GM12875 (cell line): ENCODE measurements at regions not wholly inside any gene's neighbourhood (a gene's known extent, or its start where the extent isn't known, plus 50 kb on each side); places are given as distances from the start of the nearest gene placed in this dataset.

Source experiments
- H3K4me3 ChIP-seq: one replicate; pipeline ENCODE4 v1.5.1; 2011; ENCODE audit warnings: low read depth, low read length, control low read depth
- CTCF ChIP-seq: IDR thresholded peaks from 2 replicates; pipeline ENCODE4 v1.5.1; 2011; ENCODE audit warnings: low read depth, mild to moderate bottlenecking, control low read depth, inconsistent platforms, low read length, moderate library complexity, borderline replicate concordance; ENCODE audit not compliant: insufficient read depth

GRCh38 chr1:228989992-228990827 lies 254.9 kb downstream of the RHOU start:
- no peak for TF ChIP-seq CTCF
- H3K4me3 ChIP-seq = no peak overlapping the region

- H3K4me3 ChIP-seq = no peak overlapping the region
- TF ChIP-seq CTCF = no peak
Observed at GRCh38 chr1:228990906-228991569, 255.8 kb downstream of the RHOU start.

GRCh38 chr1:228992044-228992443 lies 256.8 kb downstream of the RHOU start:
- H3K4me3 ChIP-seq = no peak overlapping the region
- no peak for TF ChIP-seq CTCF

GRCh38 chr1:228992907-228993535 lies 257.7 kb downstream of the RHOU start:
- H3K4me3 ChIP-seq = no peak overlapping the region
- no peak for TF ChIP-seq CTCF

- TF ChIP-seq CTCF = no peak
- H3K4me3 ChIP-seq = no peak overlapping the region
Observed at GRCh38 chr1:228994676-228995594, 259.7 kb downstream of the RHOU start.

GRCh38 chr1:228996281-228996680 lies 261.0 kb downstream of the RHOU start:
- no peak overlapping the region for H3K4me3 ChIP-seq
- no peak for TF ChIP-seq CTCF
